GM21381 (cell line): ENCODE measurements at regions not wholly inside any gene's neighbourhood (a gene's known extent, or its start where the extent isn't known, plus 50 kb on each side); places are given as distances from the start of the nearest gene placed in this dataset.

Experiments
- ATAC-seq: cut with Tn5 transposase; IDR thresholded peaks from one replicate; pipeline ENCODE4 v1.9.1; 2021; ENCODE audit warnings: mild to moderate bottlenecking, moderate library complexity; ENCODE audit not compliant: unreplicated experiment

DNA sequence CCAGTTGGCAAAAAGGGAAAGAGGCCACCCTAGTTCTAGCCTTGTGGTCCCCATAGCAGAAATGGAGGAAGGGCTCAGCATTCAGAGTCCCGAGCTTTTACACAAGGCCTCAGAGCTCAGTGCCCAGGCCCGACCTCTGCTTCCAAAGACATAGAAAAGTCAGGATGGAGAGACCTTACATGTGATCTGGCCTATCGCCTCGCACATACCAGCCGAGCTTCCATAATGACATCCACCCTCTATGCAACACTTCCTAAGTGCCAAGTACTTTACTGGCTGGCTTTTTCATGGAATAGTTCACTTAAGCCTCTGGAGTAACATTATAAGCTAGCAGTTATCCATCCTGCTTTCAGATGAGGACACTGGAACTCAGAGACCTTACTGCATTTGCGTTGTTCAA is 275.9 kb downstream of the FAM43A start:
- ATAC-seq: no peak

DNA sequence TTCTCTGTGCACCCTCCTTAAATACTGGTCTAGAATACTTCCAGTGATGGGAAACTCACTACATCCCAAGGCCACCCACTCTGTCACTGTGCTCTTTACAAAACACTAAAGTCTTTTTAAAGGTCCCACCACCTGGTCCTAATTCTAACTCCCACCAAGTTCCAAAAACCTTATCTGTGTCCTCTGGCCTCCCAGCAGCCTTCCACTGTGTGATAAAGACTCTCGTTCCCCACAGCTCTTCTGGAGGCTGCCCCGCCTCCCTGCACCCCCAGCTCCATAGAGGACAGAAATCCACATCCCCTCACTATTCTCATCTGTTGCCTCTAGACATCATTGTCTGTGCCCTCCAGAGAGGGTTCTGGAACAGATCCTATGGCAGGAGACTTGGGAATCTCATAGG is 276.4 kb downstream of the FAM43A start:
- no peak for ATAC-seq

DNA sequence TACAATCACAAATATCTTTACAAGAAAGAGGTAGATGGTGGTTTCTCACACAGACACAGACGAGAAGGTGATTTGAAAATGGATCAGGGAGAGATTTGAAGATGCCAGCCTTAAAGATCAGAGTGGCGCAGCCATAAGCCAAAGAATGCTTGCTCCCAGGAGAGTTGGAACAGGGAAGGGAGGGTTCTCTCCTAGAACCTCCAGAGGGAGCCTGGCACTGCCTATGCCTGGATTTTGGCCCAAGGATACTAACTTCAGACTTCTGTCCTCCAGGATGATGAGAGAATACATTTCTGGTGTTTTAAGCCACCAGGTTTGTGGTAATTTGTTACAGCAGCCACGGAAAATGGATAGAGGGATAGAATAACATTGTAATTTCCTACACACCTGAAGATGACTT is 279.1 kb downstream of the FAM43A start:
- no peak for ATAC-seq

DNA sequence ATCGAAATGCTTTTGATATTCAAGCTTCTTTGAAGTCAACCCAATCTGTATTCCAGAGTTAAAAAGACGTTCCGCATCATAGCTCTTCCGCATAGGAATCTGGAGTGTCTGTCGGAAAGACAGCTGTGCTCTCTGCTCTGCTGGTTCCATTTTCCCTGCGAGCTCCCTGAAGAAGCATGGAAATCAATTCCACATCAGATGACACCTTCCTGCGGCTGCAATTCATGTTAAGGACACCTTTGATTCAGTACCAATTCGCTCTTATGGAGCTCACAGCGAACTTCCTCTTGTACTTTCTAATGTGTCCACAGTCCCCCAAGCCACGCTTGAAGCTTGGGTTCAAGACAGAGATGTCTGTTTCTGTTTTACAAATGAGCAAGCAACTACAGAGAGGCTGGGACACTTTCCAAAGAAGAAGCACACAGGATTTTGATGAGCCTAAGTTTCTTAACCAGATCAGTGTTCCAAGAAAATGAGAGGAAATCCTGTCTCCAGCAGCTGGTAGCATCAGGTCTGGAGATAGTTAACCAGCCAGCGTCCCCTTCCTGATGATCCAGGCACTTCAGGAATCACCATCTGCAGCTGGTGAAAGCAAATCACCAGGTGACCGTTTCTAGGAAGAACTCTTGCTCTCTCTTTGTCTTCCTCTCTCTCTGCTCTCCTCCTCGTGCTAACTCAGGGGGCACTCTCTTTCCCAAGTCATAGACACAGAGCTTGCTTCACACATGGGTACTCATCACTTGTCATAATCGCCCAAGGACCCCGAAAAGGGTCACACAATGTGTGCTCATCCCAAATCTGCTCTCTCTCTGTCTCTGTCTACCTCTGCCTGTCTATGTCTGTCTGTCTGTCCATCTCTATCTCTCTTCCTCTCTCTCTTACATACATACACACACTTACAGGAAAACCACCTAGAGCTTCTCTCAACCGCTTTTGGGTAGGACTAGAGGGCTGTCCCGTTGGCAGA is 281.8 kb downstream of the FAM43A start:
- no peak for ATAC-seq

DNA sequence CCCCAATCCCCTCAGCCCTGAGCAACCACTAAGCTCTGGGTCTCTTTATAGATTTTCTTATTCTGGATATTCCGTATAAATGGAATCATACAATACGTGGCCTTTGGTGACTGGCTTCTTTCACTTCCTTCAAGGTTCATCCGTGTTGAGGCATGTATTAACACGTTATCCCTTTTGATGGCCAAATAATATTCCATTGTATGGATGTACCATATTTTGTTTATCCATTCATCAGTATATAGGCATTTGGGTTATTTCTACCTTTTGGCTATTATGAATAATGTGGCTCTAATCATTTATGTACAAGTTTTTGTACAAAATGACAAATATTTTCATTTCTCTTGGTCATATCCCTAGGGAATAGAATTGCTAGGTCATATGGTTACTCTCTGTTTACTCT is 284.4 kb downstream of the FAM43A start:
- ATAC-seq: no peak

DNA sequence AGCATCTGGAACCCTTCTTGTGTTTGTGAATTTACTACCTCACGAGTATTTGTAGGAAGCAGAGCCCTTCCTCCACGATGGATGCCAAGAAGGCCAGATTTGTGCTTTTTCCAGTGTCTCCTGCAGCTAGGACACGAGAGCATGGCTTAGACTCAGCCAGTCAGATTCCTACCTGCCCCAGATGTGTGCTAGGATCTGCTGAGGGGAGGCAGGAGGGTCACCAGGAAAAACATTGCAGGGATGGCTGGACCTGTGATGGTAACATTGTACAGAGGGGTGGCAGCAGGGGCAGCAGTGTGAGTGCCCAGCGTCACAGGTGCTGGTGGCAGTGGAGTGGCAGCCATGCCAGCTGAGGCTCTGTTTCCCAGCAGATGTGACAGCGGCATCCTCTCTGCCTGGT is 285.3 kb downstream of the FAM43A start:
- no peak for ATAC-seq

DNA sequence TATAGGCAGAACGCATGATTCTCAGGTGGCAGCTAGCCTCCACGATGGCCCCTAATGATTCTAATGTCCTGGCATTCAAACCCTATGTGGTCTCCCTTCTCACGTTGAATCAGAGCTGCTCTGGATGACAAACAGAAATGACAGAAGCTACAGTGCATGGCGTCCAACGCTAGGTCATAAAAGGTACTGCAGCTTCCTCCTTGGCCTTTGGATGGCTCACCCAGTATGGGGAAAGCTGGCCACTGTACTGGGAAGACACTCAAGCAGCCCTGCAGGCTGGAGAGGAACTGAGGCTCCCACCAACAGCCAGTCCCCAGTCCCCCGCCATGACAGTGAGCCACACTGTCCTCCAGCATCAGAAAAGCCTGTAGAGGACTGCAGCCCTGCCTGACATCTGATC is 286.3 kb downstream of the FAM43A start:
- ATAC-seq: no peak

DNA sequence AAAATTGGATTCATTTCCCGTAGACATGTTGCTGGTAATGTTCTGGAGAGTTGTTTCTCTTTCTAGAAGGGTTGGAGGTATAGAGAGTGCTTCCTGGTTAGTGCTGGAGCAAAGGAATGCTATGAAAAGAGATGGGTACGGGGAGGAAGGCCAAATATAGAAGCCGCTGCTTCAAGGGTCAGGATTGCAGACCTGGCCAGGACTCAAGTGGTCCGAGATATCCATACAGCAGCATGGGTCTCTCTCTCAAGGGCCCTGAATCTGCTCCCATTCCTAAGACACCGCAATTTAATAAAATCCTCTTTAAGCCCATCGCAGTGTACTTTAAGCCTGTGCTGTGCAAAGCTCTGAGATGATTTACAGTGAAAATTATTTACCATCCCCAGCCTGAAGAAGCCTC is 287.0 kb downstream of the FAM43A start:
- no peak for ATAC-seq

DNA sequence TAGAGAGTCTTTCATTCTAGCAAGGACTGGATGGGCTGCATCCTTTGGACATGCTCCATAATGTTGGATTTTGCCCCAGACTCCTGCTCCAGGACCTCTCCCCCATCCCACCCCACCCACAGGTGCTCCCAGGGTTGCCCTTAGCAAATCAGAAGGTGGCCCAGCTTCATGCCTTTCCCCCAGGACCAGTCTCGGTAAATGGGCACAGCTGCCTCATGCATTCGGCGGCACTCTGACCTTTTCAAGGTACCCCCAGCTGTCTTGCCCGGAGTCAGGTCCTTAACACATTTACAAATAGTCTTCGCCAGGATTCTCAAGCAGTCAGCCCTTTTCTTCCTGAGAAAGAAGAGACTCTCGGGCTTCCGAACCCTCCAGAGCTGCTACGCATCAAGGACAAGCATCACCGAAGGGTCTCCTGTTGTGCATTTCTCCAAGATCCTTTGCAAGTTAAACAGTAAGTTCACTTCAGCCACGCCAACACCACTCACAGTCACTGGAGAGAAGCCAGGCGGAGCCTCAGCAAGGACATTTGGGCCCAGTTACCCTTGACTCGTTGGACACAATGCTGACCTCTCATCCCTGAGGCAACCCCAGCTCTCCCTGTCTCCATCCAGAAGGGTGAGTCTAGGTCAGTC is 287.8 kb downstream of the FAM43A start:
- no peak for ATAC-seq

DNA sequence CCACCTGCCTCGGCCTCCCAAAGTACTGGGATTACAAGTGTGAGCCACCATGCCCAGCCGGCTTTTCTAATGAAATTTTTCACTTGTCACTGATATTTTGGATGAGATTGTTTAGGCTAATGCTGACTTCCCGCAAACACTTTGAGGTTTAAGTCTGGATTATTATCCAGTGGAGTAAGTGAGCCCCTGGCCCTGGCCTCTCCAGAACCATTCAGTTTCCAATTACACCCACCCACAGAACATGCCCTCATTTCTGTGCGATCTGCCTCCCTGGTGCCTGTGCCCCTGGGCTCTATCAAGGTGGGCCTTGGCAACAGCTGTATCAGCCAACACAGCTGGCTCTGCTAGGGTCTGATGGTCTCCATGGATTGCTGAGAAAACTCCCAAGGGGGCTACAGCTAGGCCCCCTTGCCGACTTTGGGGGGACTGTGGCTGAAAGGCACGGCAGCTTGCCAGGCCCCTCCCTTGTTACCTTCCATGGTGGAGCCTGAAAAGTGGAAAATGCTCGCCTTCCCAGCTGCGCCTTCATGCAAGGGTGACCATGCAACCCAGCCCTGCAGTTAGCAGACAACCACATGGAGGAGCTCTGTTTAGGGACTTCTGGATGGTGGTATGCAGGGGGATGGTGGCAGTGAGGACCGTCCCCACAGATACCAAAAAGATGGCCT is 288.9 kb downstream of the FAM43A start:
- ATAC-seq: no peak

DNA sequence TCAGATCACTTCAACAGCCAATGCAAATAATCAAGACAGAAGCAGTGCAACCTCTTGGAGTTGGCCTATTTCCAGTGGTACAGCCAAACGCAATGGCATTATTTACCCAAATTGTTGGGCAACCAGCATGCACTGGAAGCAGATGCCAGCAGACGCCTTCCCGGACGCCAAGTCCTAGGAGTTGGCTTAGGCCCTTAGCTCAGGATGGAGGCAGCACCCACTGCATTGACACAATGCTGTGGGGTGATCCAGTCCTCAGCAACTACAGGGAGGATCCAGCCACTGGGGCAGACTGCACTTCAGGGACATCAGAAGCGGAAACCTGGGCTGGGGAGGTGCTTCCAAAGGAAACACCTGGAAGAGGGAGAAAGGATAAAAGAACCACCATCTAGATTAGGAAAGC is 290.4 kb downstream of the FAM43A start:
- ATAC-seq: no peak

DNA sequence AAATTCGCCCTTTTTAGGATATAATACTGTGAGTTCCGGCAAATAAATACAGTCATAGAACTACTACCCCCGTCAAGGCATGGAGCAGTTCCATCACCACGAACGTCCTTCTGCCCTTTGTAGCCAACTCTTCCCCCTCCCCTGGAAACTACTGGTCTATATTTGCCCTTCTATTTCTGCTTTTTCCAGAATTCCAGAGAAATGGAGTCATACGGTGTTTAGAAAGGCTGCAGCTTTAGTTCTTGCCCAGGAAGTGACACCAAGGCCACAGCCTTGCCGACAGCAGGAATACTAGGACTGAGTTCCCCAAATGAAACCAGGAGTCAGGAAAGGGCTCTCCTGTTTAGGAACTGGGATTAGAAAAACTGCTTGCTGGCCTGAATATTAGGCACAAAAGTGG is 291.2 kb downstream of the FAM43A start:
- ATAC-seq: no peak

DNA sequence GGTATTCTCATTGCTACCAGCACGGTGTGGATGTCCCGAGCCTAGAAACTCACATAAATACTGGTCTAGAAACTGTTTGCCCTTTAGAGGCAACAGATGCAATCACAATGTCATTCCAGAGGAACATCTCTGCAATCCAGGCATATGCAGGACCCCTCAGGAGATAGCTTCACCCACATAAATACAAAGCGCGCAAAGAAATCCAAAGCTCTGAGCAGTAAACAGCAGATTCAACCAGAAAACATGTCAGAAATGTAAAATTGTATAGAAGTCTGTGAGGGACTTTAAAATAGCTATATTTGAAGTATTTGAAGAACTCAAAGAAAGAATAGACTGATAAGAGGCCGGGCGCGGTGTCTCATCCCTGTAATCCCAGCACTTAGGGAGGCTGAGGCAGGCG is 291.7 kb downstream of the FAM43A start:
- ATAC-seq: no peak

DNA sequence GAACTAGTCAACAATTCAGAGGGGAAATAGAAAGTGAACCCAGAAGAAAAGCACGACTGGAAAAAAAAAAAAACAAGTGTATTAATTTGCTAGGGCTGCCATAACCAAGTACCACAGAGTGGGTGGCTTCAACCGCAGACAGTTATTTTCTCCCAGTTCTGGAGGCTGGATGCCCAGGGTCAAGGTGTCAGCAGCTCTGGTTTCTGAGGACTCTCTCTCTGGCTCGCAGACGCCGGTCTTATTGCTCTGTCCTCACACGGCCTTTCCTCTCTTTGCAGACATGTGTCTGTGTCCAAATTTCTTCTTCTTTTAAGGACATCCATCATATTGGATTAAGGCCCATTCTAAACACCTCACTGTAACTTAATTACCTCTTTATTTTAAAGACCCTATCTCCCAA is 291.8 kb downstream of the XXYLT1 start:
- ATAC-seq: no peak

DNA sequence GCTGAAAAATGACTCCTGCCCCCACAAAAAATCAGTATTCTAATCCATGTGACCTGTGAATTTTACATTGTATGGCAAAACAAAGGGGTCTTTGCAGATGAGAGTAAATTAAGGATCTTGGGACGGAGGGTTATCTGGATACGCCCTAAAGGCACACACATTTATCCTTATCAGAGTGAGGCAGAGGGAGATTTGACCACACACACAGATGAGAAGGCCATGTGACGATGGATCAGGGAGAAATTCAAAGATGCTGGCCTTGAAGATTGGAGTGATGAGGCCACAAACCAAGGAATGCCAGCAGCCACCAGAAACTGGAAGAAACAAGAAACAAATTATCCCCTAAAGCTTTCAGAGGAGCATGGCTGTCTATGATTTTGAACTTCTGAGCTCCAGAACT is 288.5 kb downstream of the XXYLT1 start:
- no peak for ATAC-seq

DNA sequence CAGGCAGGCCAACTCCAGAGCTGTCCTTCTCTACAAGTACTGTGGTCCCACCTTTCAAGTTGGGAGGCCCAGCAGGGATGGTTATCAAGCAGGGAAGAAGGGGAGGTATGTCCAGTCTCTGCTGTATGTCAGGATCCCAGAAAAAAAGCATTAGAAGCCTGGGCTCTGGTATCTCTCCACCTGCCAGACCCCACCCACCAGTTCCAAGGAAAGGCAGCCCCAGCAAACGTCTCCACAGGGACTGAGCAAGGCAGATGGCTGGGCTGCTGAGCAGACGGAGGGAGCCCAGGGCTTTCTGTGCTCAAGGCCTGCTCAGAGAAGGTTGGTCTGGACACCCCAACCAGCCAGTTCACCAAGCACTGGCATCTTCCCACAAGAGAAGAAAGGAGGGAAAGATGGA is 287.8 kb downstream of the XXYLT1 start:
- no peak for ATAC-seq

DNA sequence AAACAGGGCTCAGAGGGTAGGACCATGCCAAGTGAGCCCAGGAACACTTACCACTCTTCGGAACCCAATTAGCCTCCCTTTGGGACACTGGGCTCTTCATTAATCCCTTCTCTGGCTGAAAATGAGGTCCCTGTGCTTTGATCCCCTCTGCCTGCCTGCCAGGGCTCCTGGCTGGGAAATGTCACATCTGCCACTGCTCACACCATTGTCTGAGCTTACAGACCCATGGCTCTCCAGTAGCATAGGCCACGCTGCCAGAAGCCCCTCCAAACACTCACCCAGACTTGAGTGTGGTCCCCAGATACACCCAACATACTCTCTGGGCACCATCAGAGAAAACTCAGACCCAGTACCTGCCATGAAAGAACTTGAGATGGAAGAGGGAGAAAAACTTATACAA is 287.3 kb downstream of the XXYLT1 start:
- ATAC-seq: no peak

DNA sequence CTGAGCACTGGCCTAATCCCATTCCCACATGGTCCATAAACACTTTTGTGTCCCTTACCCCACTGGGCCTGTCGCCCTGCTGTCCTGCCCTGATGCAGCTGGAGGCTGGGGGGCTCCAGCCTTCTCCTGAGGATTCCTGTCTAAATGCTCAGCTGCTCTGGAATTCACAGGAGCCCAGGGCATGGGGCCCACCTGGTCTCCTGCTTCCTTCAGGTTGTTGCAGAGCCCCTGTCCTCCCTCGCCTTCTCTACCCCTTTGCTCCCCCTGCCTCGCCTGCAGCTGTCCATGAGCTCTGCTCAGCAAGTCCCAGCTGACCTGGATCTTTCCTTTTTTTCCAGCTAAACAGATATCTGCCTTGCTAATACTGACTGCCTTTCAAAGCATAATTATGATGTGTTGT is 286.9 kb downstream of the XXYLT1 start:
- no peak for ATAC-seq

DNA sequence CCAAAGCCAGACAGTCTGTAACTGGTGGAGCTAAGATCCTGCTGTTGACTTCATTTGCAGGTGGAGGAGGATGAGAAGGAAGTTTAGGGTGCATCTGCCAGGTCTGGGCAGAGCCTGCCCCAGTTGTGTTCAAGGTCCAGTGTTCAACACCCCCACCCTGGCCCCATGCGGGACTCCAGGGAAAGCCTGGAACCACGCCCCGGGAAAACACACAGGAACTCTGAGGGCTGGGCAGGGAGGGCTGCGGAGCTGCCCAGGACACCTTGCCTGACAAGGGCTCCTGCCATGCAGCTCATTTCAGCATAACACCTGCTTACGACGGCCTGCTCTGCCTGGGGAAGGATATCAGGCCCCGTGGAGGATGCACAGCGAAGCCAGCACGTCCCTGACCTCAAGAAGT is 286.3 kb downstream of the XXYLT1 start:
- ATAC-seq: no peak

DNA sequence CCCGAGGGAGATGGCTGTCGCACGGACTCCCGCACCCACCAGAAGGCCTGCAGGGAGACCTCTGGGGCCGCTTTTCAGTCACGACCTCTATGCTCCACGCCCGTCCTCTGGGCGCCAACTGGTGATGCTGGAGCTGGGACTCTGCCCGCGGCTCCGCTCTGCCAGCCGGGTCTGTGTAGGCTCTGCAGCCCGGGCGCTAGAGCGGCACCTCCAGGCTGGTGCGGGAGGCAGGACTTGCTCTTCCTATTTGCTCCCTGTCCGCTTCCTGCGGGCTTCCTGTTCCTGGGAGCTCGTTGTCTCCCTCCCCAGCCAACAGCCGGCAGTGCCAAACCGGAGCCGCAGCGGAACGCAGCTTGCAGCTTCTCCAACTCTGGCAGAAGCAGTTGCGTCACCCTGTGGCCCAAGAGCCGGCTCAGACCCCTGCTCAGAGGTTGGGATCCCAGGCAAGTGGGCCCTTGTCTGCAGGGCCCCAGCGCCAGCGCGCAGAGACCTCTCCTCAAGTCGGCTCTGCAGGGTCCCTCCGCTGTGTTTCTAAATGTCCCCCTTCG is 285.9 kb downstream of the XXYLT1 start:
- ATAC-seq: no peak

DNA sequence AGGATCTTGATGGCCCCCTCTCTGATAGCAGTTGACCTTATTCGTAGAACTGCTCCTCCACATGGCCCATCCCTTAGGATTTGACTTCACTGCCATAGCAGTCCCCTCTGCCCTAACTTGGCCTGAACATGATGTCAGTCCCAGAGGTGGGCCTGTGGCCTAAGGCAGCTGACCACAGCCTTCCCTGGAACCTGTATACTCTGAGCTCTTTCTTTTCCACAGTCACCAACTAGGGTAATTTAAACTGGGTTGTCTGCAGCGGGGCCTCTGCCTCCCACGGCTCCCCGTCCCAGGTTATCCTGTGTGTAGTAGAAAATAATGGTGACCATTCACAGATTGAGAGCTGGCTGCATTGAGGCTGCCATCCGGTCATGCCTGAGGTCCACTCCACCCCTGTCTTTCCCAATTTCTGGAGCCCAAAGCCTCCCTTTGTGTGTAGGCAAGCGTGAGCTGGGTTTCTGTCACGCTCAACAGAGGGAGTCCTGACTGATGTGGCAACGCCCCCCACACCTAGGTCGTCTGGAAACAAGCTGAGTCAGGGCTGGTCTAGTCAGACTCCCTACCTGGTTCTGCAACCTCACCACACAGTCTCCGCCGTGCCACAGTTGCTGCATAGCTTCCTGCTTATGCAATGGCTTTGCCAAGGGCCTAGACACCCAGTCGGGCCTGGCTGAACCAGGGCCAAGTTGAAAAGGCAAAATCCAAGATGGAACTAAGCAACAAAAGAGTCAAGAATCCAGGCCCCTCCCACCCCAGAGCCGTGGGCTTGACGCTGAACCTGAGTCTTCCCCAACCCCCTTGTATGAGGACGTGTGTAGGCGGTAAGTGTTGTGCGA is 284.5 kb downstream of the XXYLT1 start:
- ATAC-seq: no peak
